ENCODE measurements at regions not wholly inside any gene's neighbourhood (a gene's known extent, or its start where the extent isn't known, plus 50 kb on each side); places are given as distances from the start of the nearest gene placed in this dataset.

- no peaks in the 10 kb centered on the region for H3K4me1 ChIP-seq (ENCODE audit: low read length)
- no peak overlapping the region for H3K4me3 ChIP-seq (ENCODE audit: low read length)
- no peaks in the 10 kb centered on the region for H4K20me1 ChIP-seq (ENCODE audit: insufficient read depth, low read length)
- no peaks in the 10 kb centered on the region for H3K36me3 ChIP-seq (replicated peaks; ENCODE audit: low read depth, low read length)
- TF ChIP-seq CTCF (IDR thresholded peaks at IDR 0.05; ENCODE audit: low read depth, low read length) (no peak), EZH2phosphoT487 (IDR thresholded peaks at IDR 0.05; ENCODE audit: low read depth) (no peak)
- H3K9ac ChIP-seq (ENCODE audit: low read length), result no peak overlapping the region
- H3K4me2 ChIP-seq (ENCODE audit: low read length), result no peak overlapping the region
- H3K27ac ChIP-seq (ENCODE audit: low read length), result no peak overlapping the region
- H3K79me2 ChIP-seq (ENCODE audit: low read length), result no peaks in the 10 kb centered on the region
- no peak overlapping the region for H2AFZ ChIP-seq (ENCODE audit: low read depth, low read length)
- no peaks in the 10 kb centered on the region for H3K9me3 ChIP-seq (ENCODE audit: insufficient read depth, low read length)
- H3K27me3 ChIP-seq (ENCODE audit: low read depth, low read length), result peaks cover 12% of the 10 kb centered on the region; the same call in 1 of the 2 replicates
Measured at GRCh38 chr16:11449716-11450115, 104.5 kb downstream of the RMI2 start.

GRCh38 chr16:11450136-11450535 is 104.9 kb downstream of the RMI2 start:
- Histone ChIP-seq H3K27ac (ENCODE audit: low read length) (no peak overlapping the region), H4K20me1 (ENCODE audit: insufficient read depth, low read length) (no peaks in the 10 kb centered on the region), H3K4me3 (ENCODE audit: low read length) (no peak overlapping the region), H2AFZ (ENCODE audit: low read depth, low read length) (no peak overlapping the region), H3K4me1 (ENCODE audit: low read length) (no peaks in the 10 kb centered on the region), H3K4me2 (ENCODE audit: low read length) (no peak overlapping the region), H3K36me3 (replicated peaks; ENCODE audit: low read depth, low read length) (no peaks in the 10 kb centered on the region), H3K9ac (ENCODE audit: low read length) (no peak overlapping the region), H3K9me3 (ENCODE audit: insufficient read depth, low read length) (no peaks in the 10 kb centered on the region), H3K79me2 (ENCODE audit: low read length) (no peaks in the 10 kb centered on the region), H3K27me3 (ENCODE audit: low read depth, low read length) (peaks cover 12% of the 10 kb centered on the region; the same call in 1 of the 2 replicates)
- TF ChIP-seq EZH2phosphoT487 (IDR thresholded peaks at IDR 0.05; ENCODE audit: low read depth) (no peak), CTCF (IDR thresholded peaks at IDR 0.05; ENCODE audit: low read depth, low read length) (no peak)

GRCh38 chr16:11452298-11452697 is 107.0 kb downstream of the RMI2 start:
- Histone ChIP-seq H2AFZ (ENCODE audit: low read depth, low read length) (no peak overlapping the region), H3K27me3 (ENCODE audit: low read depth, low read length) (peaks cover 12% of the 10 kb centered on the region; the same call in 1 of the 2 replicates), H3K9me3 (ENCODE audit: insufficient read depth, low read length) (no peaks in the 10 kb centered on the region), H3K4me1 (ENCODE audit: low read length) (no peaks in the 10 kb centered on the region), H3K4me3 (ENCODE audit: low read length) (no peak overlapping the region), H3K27ac (ENCODE audit: low read length) (no peak overlapping the region), H3K4me2 (ENCODE audit: low read length) (no peak overlapping the region), H3K36me3 (replicated peaks; ENCODE audit: low read depth, low read length) (no peaks in the 10 kb centered on the region), H4K20me1 (ENCODE audit: insufficient read depth, low read length) (no peaks in the 10 kb centered on the region), H3K9ac (ENCODE audit: low read length) (no peak overlapping the region), H3K79me2 (ENCODE audit: low read length) (no peaks in the 10 kb centered on the region)
- no peak for TF ChIP-seq EZH2phosphoT487 (IDR thresholded peaks at IDR 0.05; ENCODE audit: low read depth)
- TF ChIP-seq CTCF (IDR thresholded peaks at IDR 0.05; ENCODE audit: low read depth, low read length), result no peak

GRCh38 chr16:11452746-11453389 is 107.6 kb downstream of the RMI2 start:
- Histone ChIP-seq H3K9me3 (ENCODE audit: insufficient read depth, low read length) (no peaks in the 10 kb centered on the region), H3K9ac (ENCODE audit: low read length) (no peak overlapping the region), H3K27me3 (ENCODE audit: low read depth, low read length) (peaks cover 12% of the 10 kb centered on the region; the same call in 1 of the 2 replicates), H4K20me1 (ENCODE audit: insufficient read depth, low read length) (no peaks in the 10 kb centered on the region), H2AFZ (ENCODE audit: low read depth, low read length) (no peak overlapping the region), H3K27ac (ENCODE audit: low read length) (no peak overlapping the region), H3K36me3 (replicated peaks; ENCODE audit: low read depth, low read length) (no peaks in the 10 kb centered on the region), H3K4me3 (ENCODE audit: low read length) (no peak overlapping the region), H3K79me2 (ENCODE audit: low read length) (no peaks in the 10 kb centered on the region), H3K4me1 (ENCODE audit: low read length) (no peaks in the 10 kb centered on the region), H3K4me2 (ENCODE audit: low read length) (no peak overlapping the region)
- TF ChIP-seq EZH2phosphoT487 (IDR thresholded peaks at IDR 0.05; ENCODE audit: low read depth) (no peak), CTCF (IDR thresholded peaks at IDR 0.05; ENCODE audit: low read depth, low read length) (no peak)
